GM18519 (cell line): ENCODE measurements at regions not wholly inside any gene's neighbourhood (a gene's known extent, or its start where the extent isn't known, plus 50 kb on each side); places are given as distances from the start of the nearest gene placed in this dataset.

Experiments
- ATAC-seq: cut with Tn5 transposase; IDR thresholded peaks from one replicate; pipeline ENCODE4 v1.9.1; 2021; ENCODE audit warnings: mild to moderate bottlenecking, moderate library complexity; ENCODE audit not compliant: unreplicated experiment, low FRiP score

DNA sequence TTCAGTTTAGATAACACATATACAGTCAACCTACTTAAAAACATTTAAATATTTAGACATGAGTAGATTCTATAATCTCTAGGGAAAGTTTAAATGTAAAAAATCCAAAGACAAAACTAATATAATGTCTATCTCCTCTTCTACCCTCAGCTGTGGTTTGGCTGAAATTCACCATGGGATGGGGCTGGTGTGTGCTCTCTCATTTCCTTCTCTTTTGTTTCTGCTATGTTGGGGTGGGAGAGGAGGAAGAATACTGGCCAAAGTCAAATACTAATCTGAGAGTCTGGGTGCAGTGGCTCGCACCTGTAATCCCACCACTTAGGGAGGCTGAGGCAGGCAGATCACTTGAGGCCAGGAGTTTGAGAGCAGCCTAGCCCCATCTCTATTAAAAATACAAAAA is 1673.9 kb upstream of the SEL1L start:
- no peak for ATAC-seq

- no peak for ATAC-seq
Measured at GRCh38 chr14:83208341-83208740, 1674.7 kb upstream of the SEL1L start.

- ATAC-seq, result no peak
Measured at GRCh38 chr14:83217492-83217891, 1683.8 kb upstream of the SEL1L start.

DNA sequence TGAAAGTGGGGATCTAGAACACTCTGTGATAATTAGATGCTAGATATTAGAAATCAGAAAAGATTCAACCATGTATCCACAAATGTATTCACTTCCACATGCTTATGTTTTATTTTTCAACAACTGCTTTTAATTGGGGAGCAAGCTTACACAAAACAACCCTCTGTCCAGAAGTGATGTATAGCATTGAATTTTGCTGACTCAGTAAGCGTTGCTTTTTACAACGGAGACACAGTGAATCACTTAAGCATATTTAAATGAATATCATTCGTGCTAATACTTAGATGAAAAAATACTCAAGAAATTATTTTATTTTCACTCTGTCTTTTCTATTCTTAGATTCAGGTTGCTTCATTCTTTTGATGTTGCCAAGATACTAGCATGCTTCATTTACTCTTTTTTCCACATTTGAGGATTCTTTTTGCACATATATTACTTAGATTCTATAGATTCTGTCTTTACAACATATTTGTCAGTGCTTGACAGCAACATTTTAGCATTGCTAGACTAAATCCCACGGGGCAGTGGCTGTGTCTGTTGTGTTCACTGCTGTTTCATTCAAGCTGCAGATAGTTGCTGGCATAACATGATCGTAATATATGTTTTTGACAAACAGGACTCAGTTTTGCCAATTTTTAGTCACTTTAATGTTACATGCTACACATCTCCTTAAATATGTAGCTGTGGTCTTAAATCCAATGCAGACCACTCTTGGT is 1714.4 kb upstream of the SEL1L start:
- no peak for ATAC-seq

GRCh38 chr14:83251402-83251801 is 1717.7 kb upstream of the SEL1L start:
- ATAC-seq, result no peak

DNA sequence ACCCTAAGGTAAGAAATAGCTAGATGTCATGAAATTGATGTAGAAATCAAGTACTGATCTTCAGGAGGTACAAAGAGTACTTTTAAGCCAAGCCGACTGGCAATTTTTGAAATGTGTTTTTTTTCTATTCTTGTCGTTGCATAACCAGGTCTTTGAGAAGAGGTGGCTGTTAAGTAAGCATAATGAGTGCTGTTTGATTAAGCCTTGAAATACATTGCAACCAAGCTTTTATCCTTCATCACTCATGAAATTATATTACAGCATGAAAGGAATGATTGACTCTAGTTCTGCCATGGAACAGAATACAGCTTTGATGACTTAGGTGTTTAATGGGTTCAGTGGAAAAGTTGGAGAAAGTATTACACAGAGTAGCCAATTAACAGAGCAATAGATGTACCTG is 1720.2 kb upstream of the SEL1L start:
- no peak for ATAC-seq

DNA sequence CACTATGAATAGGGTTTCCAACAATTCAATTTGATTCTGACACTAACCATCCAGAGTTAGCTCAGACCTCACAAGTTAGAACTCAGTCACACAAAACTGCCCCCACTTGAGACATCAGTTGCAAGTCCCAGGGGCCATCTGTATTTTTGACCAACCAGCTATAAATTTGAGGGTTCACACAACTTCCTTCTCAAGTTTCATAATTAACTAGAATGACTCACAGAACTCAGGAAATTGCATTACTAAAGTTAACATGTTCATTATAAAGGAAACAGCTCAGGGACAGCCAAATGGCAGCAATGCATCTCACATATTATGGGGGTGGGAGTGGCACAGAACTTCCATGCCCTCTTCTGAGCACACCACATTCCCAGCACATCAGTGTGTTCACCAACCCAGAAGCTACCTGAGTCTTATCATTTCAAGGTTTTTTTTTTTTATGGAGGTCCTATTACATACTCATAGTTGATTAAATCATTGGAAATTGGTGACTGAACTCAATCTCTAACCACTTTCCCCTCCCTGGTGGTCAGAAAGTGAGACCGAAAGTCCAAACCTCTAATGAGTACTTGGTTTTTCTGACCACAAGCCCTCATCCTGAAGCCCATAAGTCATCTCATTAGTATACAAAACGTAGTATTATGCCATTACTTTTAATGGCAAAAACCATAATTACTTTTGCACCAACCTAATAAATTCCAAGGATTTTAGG is 1721.5 kb upstream of the SEL1L start:
- no peak for ATAC-seq

GRCh38 chr14:83255727-83256090 is 1722.1 kb upstream of the SEL1L start:
- no peak for ATAC-seq

DNA sequence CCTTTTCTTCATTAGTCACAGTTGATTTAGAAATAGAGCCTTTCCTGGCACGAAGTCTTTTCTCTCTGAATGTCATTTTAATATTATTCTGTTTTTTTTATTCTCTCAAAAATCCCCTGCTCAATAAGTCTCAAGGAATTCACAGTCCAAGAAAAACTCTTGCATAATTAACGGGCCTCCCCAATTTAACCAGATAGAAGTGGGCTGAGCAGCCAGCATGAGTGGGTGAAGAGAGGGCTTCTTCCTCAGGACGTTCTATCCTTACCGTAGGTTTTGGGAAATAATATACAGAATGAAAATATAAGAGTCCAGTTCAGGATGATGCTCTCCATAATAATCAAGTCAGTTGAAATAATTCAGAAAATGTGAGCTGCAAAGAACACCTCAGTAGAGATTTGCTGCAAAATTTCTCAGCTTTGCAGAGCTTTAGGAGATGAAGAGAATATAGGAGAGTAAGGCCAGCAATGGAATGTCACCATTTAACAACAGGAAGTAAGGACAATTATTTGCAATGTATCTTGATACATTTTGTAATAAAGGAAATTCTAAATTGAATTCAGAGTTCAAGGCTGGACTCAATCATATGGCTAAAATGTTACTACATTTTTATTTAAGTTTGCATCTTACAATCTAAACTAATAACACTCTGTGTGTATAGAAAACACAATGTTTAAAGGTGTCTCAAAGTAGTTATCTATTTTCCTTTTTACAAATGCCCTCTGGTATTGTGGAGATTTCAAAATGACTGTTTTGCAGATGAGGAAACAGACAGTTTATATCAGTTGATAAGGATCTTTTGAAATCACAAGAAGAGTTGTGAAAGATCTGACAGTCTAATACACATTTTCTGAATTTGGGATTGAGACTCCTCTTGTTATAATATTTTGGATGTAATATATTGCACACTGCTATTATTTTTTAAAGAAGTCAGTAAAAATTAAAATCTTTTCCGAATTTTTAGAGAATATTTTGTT is 1724.1 kb upstream of the SEL1L start:
- no peak for ATAC-seq

DNA sequence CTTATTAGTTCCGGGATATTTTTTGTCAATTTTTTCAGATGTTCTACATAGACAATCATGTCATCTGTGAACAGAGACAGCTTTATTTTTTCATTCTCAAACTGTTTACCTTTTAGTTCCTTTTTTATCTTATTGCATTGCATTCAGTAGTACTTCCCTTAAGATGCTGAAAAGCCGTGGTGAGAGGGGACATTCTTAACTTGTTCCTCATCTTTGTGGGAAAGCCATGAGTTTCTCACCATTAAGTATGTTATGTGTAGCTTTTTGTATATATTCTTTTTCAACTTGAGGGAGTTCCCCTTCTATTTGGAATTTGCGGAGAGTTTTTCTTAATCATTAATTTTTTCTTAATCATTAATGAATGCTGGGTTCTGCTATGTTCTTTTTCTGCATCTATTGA is 1727.1 kb upstream of the SEL1L start:
- ATAC-seq, result no peak

DNA sequence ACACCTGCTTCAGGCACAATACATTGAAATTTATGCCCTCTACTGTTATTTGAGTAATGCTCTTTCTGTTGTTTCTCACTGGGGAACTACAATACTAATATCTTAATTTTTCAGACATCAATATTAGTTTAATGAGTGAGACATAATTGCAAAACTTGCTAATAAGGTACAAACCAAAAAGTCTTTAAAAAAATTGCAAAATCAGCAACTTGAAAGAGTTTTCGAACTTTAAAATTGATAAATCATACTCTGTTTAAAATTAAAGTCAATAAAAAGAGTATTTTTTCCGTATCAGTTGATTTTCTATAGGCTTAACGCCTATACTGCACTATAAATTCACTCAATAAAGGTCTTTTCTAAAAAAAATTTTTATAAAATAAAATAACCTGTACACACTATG is 1735.9 kb upstream of the SEL1L start:
- no peak for ATAC-seq

DNA sequence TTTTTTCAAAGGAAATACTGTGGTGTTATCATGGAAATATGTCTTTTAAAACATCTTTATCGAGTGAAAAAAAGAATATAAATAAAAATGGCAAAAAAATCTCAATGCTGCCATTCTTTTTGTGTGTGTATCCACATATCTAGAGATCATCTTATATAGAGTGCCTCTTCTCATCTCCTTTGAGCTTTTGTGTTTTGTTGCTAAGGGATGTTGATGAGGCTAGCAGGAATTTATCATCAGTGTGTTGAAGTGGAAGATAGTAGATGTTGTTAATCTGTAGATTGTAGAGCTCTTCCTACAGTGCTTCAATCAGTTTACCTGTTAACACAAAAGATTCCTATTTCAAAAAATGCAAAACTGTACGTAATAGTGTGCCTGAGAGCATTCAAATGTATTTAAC is 1738.0 kb upstream of the SEL1L start:
- ATAC-seq, result no peak

DNA sequence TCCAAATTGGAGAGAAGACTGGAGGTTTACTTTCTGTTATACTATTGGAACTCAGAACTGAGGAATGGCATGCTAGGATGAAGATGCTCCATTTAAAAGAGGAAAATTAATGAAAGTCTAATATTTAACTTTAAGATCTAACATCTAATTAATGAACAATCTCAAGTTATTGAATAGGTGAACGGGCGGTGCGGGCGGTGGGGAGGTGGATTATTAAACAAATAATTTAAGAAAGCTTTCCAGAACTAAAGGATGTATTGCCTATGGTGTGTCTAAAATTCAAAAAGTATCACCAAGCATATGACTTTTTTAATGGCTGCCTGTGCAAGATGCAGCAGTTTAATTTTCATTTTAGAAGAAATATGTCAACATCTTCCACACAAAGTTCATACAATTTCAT is 1747.1 kb upstream of the SEL1L start:
- ATAC-seq, result no peak

GRCh38 chr14:83282706-83283105 is 1749.1 kb upstream of the SEL1L start:
- ATAC-seq, result no peak

- no peak for ATAC-seq
Measured at GRCh38 chr14:83287300-83287699, 1753.6 kb upstream of the SEL1L start.

GRCh38 chr14:83289390-83289789 is 1755.7 kb upstream of the SEL1L start:
- no peak for ATAC-seq

GRCh38 chr14:83289896-83290295 is 1756.2 kb upstream of the SEL1L start:
- no peak for ATAC-seq

DNA sequence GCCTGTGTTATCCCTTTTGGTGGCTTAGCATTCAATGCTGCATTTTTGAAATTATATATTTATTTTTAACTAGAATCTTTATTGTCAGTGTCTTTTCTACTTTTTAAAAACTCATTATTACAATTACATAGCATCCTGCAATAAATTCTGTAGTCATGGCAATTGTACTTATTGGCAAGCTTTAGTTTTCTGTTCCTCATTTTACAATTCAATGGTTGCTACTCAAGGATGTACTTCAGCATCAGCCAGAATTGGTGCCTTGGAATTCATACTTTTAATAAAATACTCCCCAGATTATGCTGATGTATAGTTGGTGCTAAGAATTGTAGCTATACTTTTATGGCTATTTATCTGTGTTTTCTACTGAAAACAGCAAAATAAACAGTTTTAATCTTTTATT is 1756.8 kb upstream of the SEL1L start:
- ATAC-seq, result no peak

- ATAC-seq, result no peak
Measured at GRCh38 chr14:83291714-83292113, 1758.1 kb upstream of the SEL1L start.

GRCh38 chr14:83294941-83295340 is 1761.3 kb upstream of the SEL1L start:
- no peak for ATAC-seq

DNA sequence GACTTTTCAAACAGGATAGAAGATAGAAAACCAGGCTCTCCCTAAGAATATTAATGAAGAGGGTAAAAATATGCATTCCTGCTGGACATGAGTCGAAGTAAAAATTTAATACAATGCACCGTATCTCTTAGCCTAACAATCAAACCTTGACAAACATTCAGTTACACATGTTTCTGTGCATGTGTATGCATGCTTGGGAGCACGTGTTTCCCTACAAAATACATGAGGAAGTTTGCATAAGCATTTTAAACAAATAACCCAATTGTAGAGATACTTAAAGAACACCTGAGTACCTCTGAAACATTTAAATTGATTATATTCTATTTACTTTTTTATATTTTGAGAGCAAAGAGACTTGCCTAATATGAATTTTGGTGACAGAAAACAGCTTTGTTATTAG is 1763.7 kb upstream of the SEL1L start:
- no peak for ATAC-seq
